Stimulated activated CD4-positive, alpha-beta T cell treated with anti-CD3 and anti-CD28 coated beads, TNF-alpha, amount 100 ng/mL, for 48 hours (primary cell): ENCODE measurements at regions not wholly inside any gene's neighbourhood (a gene's known extent, or its start where the extent isn't known, plus 50 kb on each side); places are given as distances from the start of the nearest gene placed in this dataset.
"Not testable (repeated sequence)": the region's sequence is repeated elsewhere in the genome, so short reads cannot be mapped to it uniquely, and the experiment has no call there.

Source experiments
- DNase-seq, 3 donors: peaks; one replicate each; pipeline ENCODE4 v3.0.0-alpha.2; 2020; ENCODE audit warnings: low read depth in 3 of 3

DNA sequence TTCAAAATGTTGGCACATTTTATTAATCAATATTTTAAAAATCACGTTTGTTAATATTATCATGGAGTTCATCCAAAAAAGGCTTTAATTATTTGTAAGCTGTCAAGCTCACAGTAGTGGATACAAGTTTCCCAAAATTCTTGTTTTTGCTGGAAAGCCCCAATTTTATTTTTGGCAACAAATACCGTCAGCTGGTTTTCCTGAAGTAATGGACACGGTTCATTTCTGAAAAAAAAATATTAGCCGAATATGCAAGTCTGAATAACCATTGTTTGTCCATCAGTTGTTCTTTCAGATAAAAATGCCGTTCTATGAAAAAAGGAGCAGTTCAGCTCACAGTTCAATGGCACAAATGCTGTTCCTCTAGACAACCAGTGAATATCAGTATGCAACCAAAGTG is 101.5 kb upstream of the RAI14 start:
- no peak for DNase-seq

GRCh38 chr5:34555699-34556508 is 100.2 kb upstream of the RAI14 start:
- DNase-seq: no peak

- no peak for DNase-seq
Measured at GRCh38 chr5:34556509-34556782, 99.7 kb upstream of the RAI14 start.

DNA sequence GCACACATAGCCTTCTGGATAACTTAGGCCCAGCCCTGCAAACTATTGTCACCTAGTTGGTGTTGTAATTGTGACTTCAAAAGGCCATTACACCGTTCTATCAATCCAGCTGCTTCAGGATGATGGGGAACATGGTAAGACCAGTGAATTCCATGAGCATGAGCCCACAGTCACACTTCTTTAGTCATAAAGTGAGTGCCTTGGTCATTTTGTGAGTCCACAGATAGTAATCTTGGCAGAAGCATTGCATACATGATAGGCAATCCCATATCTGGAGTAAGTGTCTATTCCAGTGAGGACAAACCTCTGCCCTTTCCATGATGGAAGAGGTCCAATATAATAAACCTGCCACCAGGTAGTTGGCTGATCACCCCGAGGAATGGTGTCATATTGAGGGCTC is 94.5 kb upstream of the RAI14 start:
- not testable (repeated sequence) for DNase-seq

- DNase-seq: no peak
Measured at GRCh38 chr5:34562791-34563190, 93.3 kb upstream of the RAI14 start.

GRCh38 chr5:34563269-34563668 is 92.9 kb upstream of the RAI14 start:
- DNase-seq: no peak

GRCh38 chr5:34563931-34564709 is 92.0 kb upstream of the RAI14 start:
- DNase-seq: no peak

GRCh38 chr5:34564710-34565235 is 91.4 kb upstream of the RAI14 start:
- DNase-seq: no peak

- no peak for DNase-seq
Measured at GRCh38 chr5:34570143-34570542, 86.0 kb upstream of the RAI14 start.

DNA sequence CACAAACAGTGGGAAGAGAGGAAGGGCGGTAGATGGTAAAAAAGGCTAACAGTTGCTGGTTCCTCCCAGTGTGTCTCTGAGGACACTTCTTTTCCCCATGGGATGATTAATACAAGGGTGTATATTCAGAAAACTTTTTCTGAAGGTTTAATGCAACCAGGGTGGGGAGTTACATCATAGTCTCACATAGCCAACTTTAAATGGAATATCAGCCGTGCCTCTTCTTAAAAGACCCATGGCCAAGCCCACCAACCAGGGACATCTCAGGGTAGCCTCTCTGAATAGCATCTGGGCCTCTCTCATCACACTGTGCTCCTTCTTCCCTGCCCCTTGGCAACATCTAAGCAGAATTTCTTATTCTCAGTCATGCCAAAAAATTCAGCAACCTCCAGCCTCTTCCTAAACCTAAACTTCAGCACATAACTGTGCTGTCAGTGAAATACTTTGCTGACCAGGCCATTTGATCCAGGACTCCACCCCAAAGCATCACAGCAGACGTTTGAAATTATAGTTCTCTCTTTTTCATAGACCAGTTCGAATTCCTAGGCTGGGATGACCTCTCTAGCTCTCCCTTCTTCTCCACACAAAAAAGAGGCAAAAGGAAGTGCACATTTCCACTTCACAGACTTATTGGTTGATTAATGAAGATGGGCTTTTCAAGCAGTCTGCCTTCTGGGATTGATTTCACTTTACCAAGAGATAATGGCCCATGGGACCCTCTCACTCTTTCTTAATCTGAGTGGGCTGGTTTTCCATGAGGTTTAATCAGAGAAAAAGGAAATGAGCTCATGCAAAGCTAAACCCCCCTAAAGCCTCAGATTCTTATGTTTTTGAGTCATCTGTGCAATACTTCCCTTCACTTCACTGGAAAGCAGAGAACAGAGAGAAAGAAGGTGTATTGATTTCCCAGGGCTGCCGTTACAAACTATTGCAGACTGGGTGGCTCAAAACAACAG is 85.1 kb upstream of the RAI14 start:
- no peak for DNase-seq

- DNase-seq: no peak
Measured at GRCh38 chr5:34571677-34572041, 84.5 kb upstream of the RAI14 start.

GRCh38 chr5:34574936-34575467 is 81.1 kb upstream of the RAI14 start:
- no peak for DNase-seq

GRCh38 chr5:34576891-34577666 is 79.0 kb upstream of the RAI14 start:
- DNase-seq: no peak

DNA sequence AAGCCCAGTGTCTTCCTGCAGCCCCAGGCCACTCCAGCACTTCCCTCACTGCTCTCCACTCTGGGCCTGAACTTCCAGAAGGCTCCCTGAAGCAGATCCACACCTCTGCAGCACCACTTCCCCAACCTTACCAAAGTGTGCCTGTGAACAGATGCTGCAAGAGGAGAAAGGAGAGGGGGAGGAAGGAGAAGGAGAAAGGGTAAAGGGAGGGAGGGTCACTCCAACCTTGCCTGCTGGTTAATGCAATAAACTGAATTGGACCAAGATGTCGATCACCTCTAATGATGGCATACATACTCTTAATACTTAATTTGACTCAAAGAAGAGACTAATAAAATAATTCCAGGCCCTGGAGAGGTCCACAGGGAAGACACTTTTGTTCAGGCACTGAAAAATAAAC is 77.2 kb upstream of the RAI14 start:
- no peak for DNase-seq

GRCh38 chr5:34580983-34581382 is 75.1 kb upstream of the RAI14 start:
- DNase-seq: no peak

GRCh38 chr5:34582371-34582770 is 73.8 kb upstream of the RAI14 start:
- DNase-seq: no peak

- no peak for DNase-seq
Measured at GRCh38 chr5:34583167-34583566, 73.0 kb upstream of the RAI14 start.

GRCh38 chr5:34584165-34584564 is 72.0 kb upstream of the RAI14 start:
- DNase-seq: no peak

GRCh38 chr5:34585601-34586104 is 70.5 kb upstream of the RAI14 start:
- DNase-seq: no peak

- DNase-seq: no peak
Measured at GRCh38 chr5:34586117-34586885, 69.8 kb upstream of the RAI14 start.
